Gastrocnemius medialis (tissue), 4 donors: ENCODE measurements at regions not wholly inside any gene's neighbourhood (a gene's known extent, or its start where the extent isn't known, plus 50 kb on each side); places are given as distances from the start of the nearest gene placed in this dataset.

Experiments
- POLR2A ChIP-seq, 2 donors: fragments of 450-650 bp; IDR thresholded peaks; one replicate each; pipeline ENCODE4 v1.6.1; 2017; ENCODE audit warnings: antibody characterized with exemption in 2 of 2, mild to moderate bottlenecking in 2 of 2, moderate library complexity in 2 of 2
- TF ChIP-seq, protein P1 (sequence below), 5 experiments: fragments of 450-650 bp in 3 of 5; fragments of 200-600 bp in 2 of 5; sonication (generic) in 2 of 5; IDR thresholded peaks in 4 of 5; conservative IDR thresholded peaks in 1 of 5; 1 replicate in 4 of 5; 2 replicates in 1 of 5; pipeline ENCODE4 v1.5.1; 2016 to 2019; ENCODE audit warnings: antibody characterized with exemption in 5 of 5, mild to moderate bottlenecking in 3 of 5, moderate library complexity in 3 of 5

DNA sequence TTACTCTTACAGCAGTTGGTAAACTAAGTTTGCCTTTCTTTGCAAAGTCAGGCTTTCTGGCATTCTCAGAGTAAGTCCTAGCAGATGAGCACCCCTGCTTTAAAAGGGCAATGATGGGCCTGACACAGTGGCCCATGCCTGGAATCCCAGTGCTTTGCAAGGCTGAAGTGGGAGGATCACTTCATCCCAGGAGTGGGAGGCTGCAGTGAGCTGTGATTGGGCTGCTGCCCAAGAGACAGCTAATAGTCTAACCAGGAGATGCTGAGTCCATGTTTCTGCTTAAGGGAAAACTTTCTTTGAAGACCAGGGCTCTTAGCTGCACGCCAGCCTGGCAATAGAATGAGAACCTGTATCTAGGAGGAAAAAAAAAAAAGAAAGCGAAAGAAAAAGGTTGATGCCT is 100.2 kb upstream of the MPP7 start:
- TF ChIP-seq, protein P1, sequence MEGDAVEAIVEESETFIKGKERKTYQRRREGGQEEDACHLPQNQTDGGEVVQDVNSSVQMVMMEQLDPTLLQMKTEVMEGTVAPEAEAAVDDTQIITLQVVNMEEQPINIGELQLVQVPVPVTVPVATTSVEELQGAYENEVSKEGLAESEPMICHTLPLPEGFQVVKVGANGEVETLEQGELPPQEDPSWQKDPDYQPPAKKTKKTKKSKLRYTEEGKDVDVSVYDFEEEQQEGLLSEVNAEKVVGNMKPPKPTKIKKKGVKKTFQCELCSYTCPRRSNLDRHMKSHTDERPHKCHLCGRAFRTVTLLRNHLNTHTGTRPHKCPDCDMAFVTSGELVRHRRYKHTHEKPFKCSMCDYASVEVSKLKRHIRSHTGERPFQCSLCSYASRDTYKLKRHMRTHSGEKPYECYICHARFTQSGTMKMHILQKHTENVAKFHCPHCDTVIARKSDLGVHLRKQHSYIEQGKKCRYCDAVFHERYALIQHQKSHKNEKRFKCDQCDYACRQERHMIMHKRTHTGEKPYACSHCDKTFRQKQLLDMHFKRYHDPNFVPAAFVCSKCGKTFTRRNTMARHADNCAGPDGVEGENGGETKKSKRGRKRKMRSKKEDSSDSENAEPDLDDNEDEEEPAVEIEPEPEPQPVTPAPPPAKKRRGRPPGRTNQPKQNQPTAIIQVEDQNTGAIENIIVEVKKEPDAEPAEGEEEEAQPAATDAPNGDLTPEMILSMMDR (IDR thresholded peaks at IDR 0.05 in 4 of 5, conservative IDR thresholded peaks at IDR 0.05 in 1 of 5), result no peak
- no peak for TF ChIP-seq POLR2A (IDR thresholded peaks at IDR 0.05)
